Keratinocyte (primary cell): ENCODE measurements at regions not wholly inside any gene's neighbourhood (a gene's known extent, or its start where the extent isn't known, plus 50 kb on each side); places are given as distances from the start of the nearest gene placed in this dataset.

Experiments used
- DNase-seq: peaks from one replicate; pipeline ENCODE4 v3.0.0-alpha.2; 2011; ENCODE audit warnings: low read depth, missing footprints, low spot score
- FAIRE-seq: peaks from 2 replicates; lab custom pipeline; 2011; peaks lifted over from hg19 to GRCh38; lab: Jason Lieb, UNC
- H2AFZ ChIP-seq: 2 replicates; pipeline ENCODE4 v1.6.0; 2012; ENCODE audit warnings: low read length, control low read depth, inconsistent platforms; ENCODE audit not compliant: control insufficient read depth
- H3K27ac ChIP-seq: 2 replicates; pipeline ENCODE4 v1.5.1; 2011; ENCODE audit warnings: low read length; ENCODE audit not compliant: control insufficient read depth, insufficient read depth
- H3K27me3 ChIP-seq: 3 replicates; pipeline ENCODE4 v1.6.0; 2011; ENCODE audit warnings: low read length; ENCODE audit not compliant: control insufficient read depth, insufficient read depth; ENCODE audit errors: extremely low read depth
- H3K36me3 ChIP-seq, 2 experiments: 2 replicates in 1 of 2; 3 replicates in 1 of 2; pipeline ENCODE4 v1.5.1; 2011; ENCODE audit warnings: low read length in 2 of 2, mild to moderate bottlenecking in 1 of 2; ENCODE audit not compliant: control insufficient read depth in 2 of 2, insufficient read depth in 2 of 2; ENCODE audit errors: extremely low read depth in 1 of 2
- H3K4me1 ChIP-seq: 3 replicates; pipeline ENCODE4 v1.5.1; 2011; ENCODE audit warnings: low read length; ENCODE audit not compliant: control insufficient read depth, insufficient read depth; ENCODE audit errors: extremely low read depth
- H3K4me2 ChIP-seq: 3 replicates; pipeline ENCODE4 v1.6.0; 2011; ENCODE audit warnings: low read depth, low read length; ENCODE audit not compliant: control insufficient read depth, insufficient read depth; ENCODE audit errors: extremely low read depth
- H3K4me3 ChIP-seq, 3 experiments: fragments of 200-600 bp in 1 of 3; sonication (generic) in 1 of 3; 2 replicates in 2 of 3; 3 replicates in 1 of 3; pipeline ENCODE4 v1.5.1; 2011 to 2016; ENCODE audit warnings: low read length in 3 of 3, mild to moderate bottlenecking in 3 of 3, control low read depth in 2 of 3, inconsistent platforms in 1 of 3, low read depth in 1 of 3, mixed read lengths in 1 of 3, mixed run types in 1 of 3, moderate library complexity in 1 of 3; ENCODE audit not compliant: control insufficient read depth in 2 of 3, insufficient read depth in 2 of 3; ENCODE audit errors: extremely low read depth in 1 of 3
- H3K79me2 ChIP-seq: 2 replicates; pipeline ENCODE4 v1.6.0; 2012; ENCODE audit warnings: low read length; ENCODE audit not compliant: control insufficient read depth, insufficient read depth
- H3K9ac ChIP-seq: 3 replicates; pipeline ENCODE4 v1.6.0; 2011; ENCODE audit warnings: low read length; ENCODE audit not compliant: control insufficient read depth, insufficient read depth; ENCODE audit errors: extremely low read depth
- H3K9me1 ChIP-seq: 3 replicates; pipeline ENCODE4 v1.6.0; 2011; ENCODE audit warnings: low read length; ENCODE audit not compliant: control insufficient read depth, insufficient read depth; ENCODE audit errors: extremely low read depth
- H3K9me3 ChIP-seq: 2 replicates; pipeline ENCODE4 v1.5.1; 2012; ENCODE audit warnings: low read depth, low read length; ENCODE audit not compliant: control insufficient read depth
- H4K20me1 ChIP-seq: 3 replicates; pipeline ENCODE4 v1.6.0; 2011; ENCODE audit warnings: low read length; ENCODE audit not compliant: control insufficient read depth, insufficient read depth; ENCODE audit errors: extremely low read depth
- CTCF ChIP-seq, 3 experiments: IDR thresholded peaks in 1 of 3; conservative IDR thresholded peaks in 1 of 3; optimal IDR thresholded peaks in 1 of 3; 2 replicates in 2 of 3; 3 replicates in 1 of 3; pipeline versions ENCODE3 to v1.5.1; 2011; ENCODE audit warnings: low read length in 3 of 3, mild to moderate bottlenecking in 3 of 3, moderate library complexity in 2 of 3, control low read depth in 1 of 3, inconsistent platforms in 1 of 3; ENCODE audit not compliant: insufficient read depth in 2 of 3; ENCODE audit errors: extremely low read depth in 1 of 3
- EZH2 ChIP-seq: IDR thresholded peaks from one replicate; pipeline ENCODE4 v1.6.1; 2012; ENCODE audit warnings: inconsistent platforms, mild to moderate bottlenecking, low read length, moderate library complexity
- dilution Hi-C: fragments of 300-500 bp; cut with MboI; formaldehyde crosslinking; loops from one replicate; pipeline ENCODE4 v1.7.0; 2020; ENCODE audit warnings: low sequenced_read_pairs; ENCODE audit not compliant: extremely low pct_ligation_motif_present

GRCh38 chr19:28409859-28410258 is 803.1 kb downstream of the UQCRFS1 start:
- Histone ChIP-seq H3K4me2 (no peak overlapping the region), H3K27me3 (no peaks in the 10 kb centered on the region), H3K9me1 (no peaks in the 10 kb centered on the region), H3K27ac (no peak overlapping the region), H3K36me3 (no peaks in the 10 kb centered on the region), H3K4me3 (no peak overlapping the region), H3K9me3 (peaks cover 6% of the 10 kb centered on the region), H3K4me1 (no peaks in the 10 kb centered on the region), H4K20me1 (no peaks in the 10 kb centered on the region), H3K9ac (no peak overlapping the region), H2AFZ (no peak overlapping the region), H3K79me2 (no peaks in the 10 kb centered on the region)
- no peak for FAIRE-seq
- dilution Hi-C loops: no loop called here
- TF ChIP-seq EZH2 (no peak), CTCF (optimal IDR thresholded peaks at IDR 0.05 in 1 of 3, IDR thresholded peaks at IDR 0.05 in 1 of 3, conservative IDR thresholded peaks at IDR 0.05 in 1 of 3; ENCODE audit: extremely low read depth in 1 of 3, insufficient read depth in 2 of 3, low read length in 3 of 3) (no peak)
- no peak for DNase-seq

- Histone ChIP-seq H3K27me3 (no peaks in the 10 kb centered on the region), H3K9me1 (no peaks in the 10 kb centered on the region), H4K20me1 (no peaks in the 10 kb centered on the region), H3K27ac (no peak overlapping the region), H2AFZ (no peak overlapping the region), H3K36me3 (no peaks in the 10 kb centered on the region), H3K4me1 (no peaks in the 10 kb centered on the region), H3K9ac (no peak overlapping the region), H3K9me3 (peaks cover 10% of the 10 kb centered on the region), H3K4me2 (no peak overlapping the region), H3K79me2 (no peaks in the 10 kb centered on the region), H3K4me3 (no peak overlapping the region)
- no peak for DNase-seq
- dilution Hi-C loops: no loop called here
- no peak for FAIRE-seq
- TF ChIP-seq CTCF (optimal IDR thresholded peaks at IDR 0.05 in 1 of 3, IDR thresholded peaks at IDR 0.05 in 1 of 3, conservative IDR thresholded peaks at IDR 0.05 in 1 of 3; ENCODE audit: extremely low read depth in 1 of 3, insufficient read depth in 2 of 3, low read length in 3 of 3): no peak
- TF ChIP-seq EZH2: no peak
Measured at GRCh38 chr19:28406966-28407365, 806.0 kb downstream of the UQCRFS1 start.
